SK-MEL-5 (cell line): ENCODE measurements at regions not wholly inside any gene's neighbourhood (a gene's known extent, or its start where the extent isn't known, plus 50 kb on each side); places are given as distances from the start of the nearest gene placed in this dataset.

Experiments
- DNase-seq: peaks from one replicate; pipeline ENCODE4 v3.0.0-alpha.2; 2016; ENCODE audit warnings: low read depth, low spot score
- in situ Hi-C: cut with HindIII; loops from 2 replicates; pipeline ENCODE4 v1.10.0; 2016; ENCODE audit warnings: low sequenced_read_pairs, high pct_unique_total_duplicates, low pct_unique_long_range_greater_than_20kb

- in situ Hi-C loops: no loop called here
- no peak for DNase-seq
These were observed 825.7 kb downstream of the FAM181B start for GRCh38 chr11:81907996-81908395.

- in situ Hi-C loops: no loop called here
- DNase-seq: no peak
These were observed 834.5 kb downstream of the FAM181B start for GRCh38 chr11:81899156-81899555.

GRCh38 chr11:81897639-81898038, 836.0 kb downstream of the FAM181B start:
- in situ Hi-C loops: no loop called here
- DNase-seq: no peak

- in situ Hi-C loops: no loop called here
- DNase-seq: no peak
These were observed 838.4 kb downstream of the FAM181B start for GRCh38 chr11:81895258-81895657.

GRCh38 chr11:81892770-81893635, 840.7 kb downstream of the FAM181B start:
- in situ Hi-C loops: no loop called here
- no peak for DNase-seq

GRCh38 chr11:81888391-81888790, 845.3 kb downstream of the FAM181B start:
- in situ Hi-C loops: no loop called here

GRCh38 chr11:81887671-81888070, 846.0 kb downstream of the FAM181B start:
- in situ Hi-C loops: no loop called here
- no peak for DNase-seq

More at GRCh38 chr11:81888391-81888790, 845.3 kb downstream of the FAM181B start:
- DNase-seq: no peak

- in situ Hi-C loops: no loop called here
- no peak for DNase-seq
These were observed 847.1 kb downstream of the FAM181B start for GRCh38 chr11:81886406-81887075.

- no peak for DNase-seq
- in situ Hi-C loops: no loop called here
These were observed 859.0 kb downstream of the FAM181B start for GRCh38 chr11:81874635-81875034.

GRCh38 chr11:81870815-81871214, 862.8 kb downstream of the FAM181B start:
- DNase-seq: no peak
- in situ Hi-C loops: no loop called here

- DNase-seq: no peak
- in situ Hi-C loops: no loop called here
These were observed 863.6 kb downstream of the FAM181B start for GRCh38 chr11:81870066-81870412.

- DNase-seq: no peak
- in situ Hi-C loops: no loop called here
These were observed 864.2 kb downstream of the FAM181B start for GRCh38 chr11:81869351-81870065.

GRCh38 chr11:81866896-81867295, 866.8 kb downstream of the FAM181B start:
- in situ Hi-C loops: no loop called here

GRCh38 chr11:81857386-81857785, 876.3 kb downstream of the FAM181B start:
- DNase-seq: no peak
- in situ Hi-C loops: no loop called here

More at GRCh38 chr11:81866896-81867295, 866.8 kb downstream of the FAM181B start:
- no peak for DNase-seq

GRCh38 chr11:81853791-81854190, 879.9 kb downstream of the FAM181B start:
- in situ Hi-C loops: no loop called here
- no peak for DNase-seq

- in situ Hi-C loops: no loop called here
- no peak for DNase-seq
These were observed 880.8 kb downstream of the FAM181B start for GRCh38 chr11:81852896-81853295.

GRCh38 chr11:81840380-81840779, 893.3 kb downstream of the FAM181B start:
- in situ Hi-C loops: no loop called here
- DNase-seq: peak; percentile 31

- in situ Hi-C loops: no loop called here
- peak; percentile 13 for DNase-seq
These were observed 893.7 kb downstream of the FAM181B start for GRCh38 chr11:81839976-81840375.
